Memory B cell (primary cell): ENCODE measurements at regions not wholly inside any gene's neighbourhood (a gene's known extent, or its start where the extent isn't known, plus 50 kb on each side); places are given as distances from the start of the nearest gene placed in this dataset.

Experiments used
- ATAC-seq: fragments of 150-1000 bp; cut with Tn5 transposase; 2 replicates; pipeline ENCODE4 v1.10.0; 2021; ENCODE audit warnings: low read depth, mild to moderate bottlenecking, moderate library complexity
- DNase-seq, 2 donors: peaks; one replicate each; pipeline ENCODE4 v3.0.0; 2022; ENCODE audit warnings: low spot score in 2 of 2
- H3K27ac Mint-ChIP-seq: one replicate; pipeline ENCODE4 v1.8.0; 2022; ENCODE audit warnings: mild to moderate bottlenecking, moderate library complexity, mixed read lengths
- H3K27me3 Mint-ChIP-seq: one replicate; pipeline ENCODE4 v1.8.0; 2022; ENCODE audit warnings: mixed read lengths
- H3K36me3 Mint-ChIP-seq: one replicate; pipeline ENCODE4 v1.8.0; 2022; ENCODE audit warnings: mild to moderate bottlenecking, mixed read lengths
- H3K4me1 Mint-ChIP-seq: one replicate; pipeline ENCODE4 v1.8.0; 2022; ENCODE audit warnings: mixed read lengths
- H3K4me3 Mint-ChIP-seq: one replicate; pipeline ENCODE4 v1.8.0; 2022; ENCODE audit warnings: mild to moderate bottlenecking, moderate library complexity, mixed read lengths
- H3K9me3 Mint-ChIP-seq: one replicate; pipeline ENCODE4 v1.8.0; 2022; ENCODE audit warnings: mixed read lengths

GRCh38 chr5:68618501-68618900, 402.9 kb downstream of the PIK3R1 start:
- ATAC-seq (no peak), DNase-seq (no peak)
- Mint-ChIP-seq H3K36me3 (no peaks in the 10 kb centered on the region), H3K9me3 (peaks cover 11% of the 10 kb centered on the region), H3K4me1 (no peaks in the 10 kb centered on the region), H3K4me3 (no peak overlapping the region), H3K27ac (no peak overlapping the region), H3K27me3 (peaks cover 4% of the 10 kb centered on the region)

GRCh38 chr5:68627001-68627400, 411.4 kb downstream of the PIK3R1 start:
- DNase-seq (no peak), ATAC-seq (no peak)
- Mint-ChIP-seq H3K27me3 (peaks cover 2% of the 10 kb centered on the region), H3K9me3 (peaks cover 3% of the 10 kb centered on the region), H3K4me1 (peaks cover 2% of the 10 kb centered on the region), H3K27ac (no peak overlapping the region), H3K36me3 (no peaks in the 10 kb centered on the region), H3K4me3 (no peak overlapping the region)

DNA sequence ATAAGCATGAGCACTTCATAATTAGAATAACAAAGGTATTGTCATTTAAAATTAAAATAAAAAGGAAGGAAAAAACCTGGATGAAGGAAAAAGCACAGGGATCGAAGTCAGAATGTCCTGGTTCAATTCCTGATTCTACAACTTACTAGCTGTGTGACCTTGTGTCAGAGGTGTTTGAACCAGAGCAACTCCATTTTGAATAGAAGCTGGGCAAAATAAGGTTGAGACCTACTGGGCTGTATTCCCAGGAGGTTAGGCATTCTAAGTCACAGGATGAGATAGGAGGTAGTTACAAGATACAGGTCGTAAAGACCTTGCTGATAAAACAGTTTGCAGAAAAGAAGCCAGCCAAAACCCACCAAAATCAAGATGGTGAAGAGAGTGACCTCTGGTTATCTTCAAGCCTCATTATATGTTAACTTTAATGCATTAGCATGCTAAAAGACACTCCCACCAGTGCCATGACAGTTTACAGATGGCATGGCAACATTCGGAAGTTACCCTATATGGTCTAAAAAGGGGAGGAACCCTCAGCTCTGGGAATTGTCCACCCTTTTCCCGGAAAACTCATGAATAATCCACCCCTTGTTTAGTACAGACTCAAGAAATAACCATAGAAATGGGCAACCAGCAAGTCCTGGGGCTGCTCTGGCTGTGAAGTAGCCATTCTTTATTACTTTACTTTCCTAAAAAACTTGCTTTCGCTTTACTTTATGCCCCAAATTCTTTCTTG, 412.7 kb downstream of the PIK3R1 start:
- Mint-ChIP-seq H3K9me3 (peaks cover 3% of the 10 kb centered on the region), H3K4me3 (no peak overlapping the region), H3K27ac (no peak overlapping the region), H3K4me1 (peaks cover 2% of the 10 kb centered on the region), H3K27me3 (peaks cover 2% of the 10 kb centered on the region), H3K36me3 (no peaks in the 10 kb centered on the region)
- DNase-seq, result no peak
- no peak for ATAC-seq

DNA sequence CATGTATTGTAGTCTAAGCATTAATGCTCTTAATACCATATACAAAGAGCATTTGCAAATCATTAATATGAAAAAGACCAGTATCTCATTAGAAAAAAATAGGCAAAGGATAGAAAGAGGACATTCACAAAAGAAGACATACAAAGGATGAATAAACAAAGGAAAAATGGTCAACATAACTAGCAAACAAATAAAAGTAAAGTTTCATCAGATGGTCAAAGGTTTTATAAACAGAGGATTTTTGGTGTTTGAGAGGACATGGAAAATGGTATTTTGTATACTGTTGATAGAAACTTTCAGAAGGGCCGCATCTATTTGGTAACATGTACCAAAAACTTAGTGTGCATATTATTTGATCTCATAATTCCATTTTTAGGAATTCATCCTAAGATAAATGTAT, 414.8 kb downstream of the PIK3R1 start:
- ATAC-seq, result no peak
- H3K27ac Mint-ChIP-seq, result no peak overlapping the region
- H3K4me1 Mint-ChIP-seq, result peaks cover 2% of the 10 kb centered on the region
- peaks cover 3% of the 10 kb centered on the region for H3K9me3 Mint-ChIP-seq
- no peak for DNase-seq
- no peaks in the 10 kb centered on the region for H3K36me3 Mint-ChIP-seq
- no peak overlapping the region for H3K4me3 Mint-ChIP-seq
- peaks cover 2% of the 10 kb centered on the region for H3K27me3 Mint-ChIP-seq

DNA sequence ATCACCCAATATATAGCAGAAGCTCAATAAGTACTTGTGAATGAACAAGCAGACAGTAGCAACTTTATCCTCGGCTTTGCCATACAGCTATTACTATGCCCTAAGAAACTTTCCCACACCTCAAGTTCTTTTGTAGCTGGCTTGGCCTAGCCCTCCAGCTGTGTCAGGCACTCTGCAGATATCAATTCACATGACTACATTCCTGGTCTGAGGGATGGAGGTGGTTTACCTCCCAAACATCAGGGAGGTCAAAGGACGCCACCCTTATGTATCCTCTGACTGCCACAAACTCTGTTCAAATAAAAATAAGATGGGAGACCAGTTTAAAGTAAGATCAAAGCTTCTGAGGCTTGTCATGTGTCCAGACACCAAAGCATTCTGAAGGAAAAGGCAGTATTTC, 416.3 kb downstream of the PIK3R1 start:
- Mint-ChIP-seq H3K4me3 (no peak overlapping the region), H3K4me1 (peaks cover 2% of the 10 kb centered on the region), H3K36me3 (no peaks in the 10 kb centered on the region), H3K27me3 (peaks cover 2% of the 10 kb centered on the region), H3K27ac (no peak overlapping the region), H3K9me3 (peaks cover 3% of the 10 kb centered on the region)
- ATAC-seq, result no peak
- DNase-seq, result no peak

DNA sequence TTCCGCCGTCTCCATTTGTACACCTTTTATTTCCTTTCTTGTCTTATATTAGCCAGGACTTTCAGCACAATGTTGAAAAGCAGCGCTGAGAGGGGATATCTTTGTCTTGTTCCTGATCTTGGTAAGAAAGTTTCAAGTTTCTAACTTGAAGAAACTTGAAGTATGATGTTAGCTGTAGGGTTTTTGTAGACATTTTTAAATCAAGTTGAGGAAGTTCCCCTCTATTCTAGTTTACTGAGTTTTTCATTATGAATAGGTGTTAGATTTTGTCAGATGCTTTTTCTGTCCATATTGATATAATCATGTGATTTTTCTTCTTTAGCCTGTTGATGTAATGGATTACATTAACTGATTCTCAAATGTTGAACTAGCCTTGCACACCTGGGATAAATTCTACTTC, 425.7 kb downstream of the PIK3R1 start:
- Mint-ChIP-seq H3K27ac (no peak overlapping the region), H3K27me3 (peaks cover 2% of the 10 kb centered on the region), H3K36me3 (no peaks in the 10 kb centered on the region), H3K9me3 (no peaks in the 10 kb centered on the region), H3K4me3 (no peak overlapping the region), H3K4me1 (peaks cover 8% of the 10 kb centered on the region)
- DNase-seq (no peak), ATAC-seq (no peak)

- no peaks in the 10 kb centered on the region for H3K36me3 Mint-ChIP-seq
- ATAC-seq, result no peak
- peaks cover 8% of the 10 kb centered on the region for H3K4me1 Mint-ChIP-seq
- DNase-seq, result no peak
- H3K9me3 Mint-ChIP-seq, result no peaks in the 10 kb centered on the region
- H3K4me3 Mint-ChIP-seq, result no peak overlapping the region
- H3K27ac Mint-ChIP-seq, result no peak overlapping the region
- H3K27me3 Mint-ChIP-seq, result peaks cover 2% of the 10 kb centered on the region
Measured at GRCh38 chr5:68643064-68643463, 427.5 kb downstream of the PIK3R1 start.

DNA sequence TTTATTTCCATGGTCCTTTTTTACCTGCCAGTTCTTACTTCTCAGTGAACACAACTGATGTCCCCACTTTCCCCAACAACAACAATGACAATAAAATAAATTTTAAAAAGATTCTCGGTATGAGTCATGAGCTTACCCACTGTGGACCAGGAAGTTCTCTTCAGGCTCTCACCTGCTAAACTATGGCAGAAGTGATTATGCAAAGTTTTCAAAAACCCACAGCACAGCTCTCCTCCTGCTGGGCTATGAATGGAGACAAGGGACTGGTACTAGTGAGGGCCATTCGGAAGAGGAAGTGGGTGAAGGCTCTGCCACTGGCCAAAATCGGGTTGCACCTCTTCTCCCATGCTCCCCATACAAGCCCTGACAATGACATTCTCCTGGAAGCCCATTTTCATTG, 429.4 kb downstream of the PIK3R1 start:
- H3K27me3 Mint-ChIP-seq, result peaks cover 2% of the 10 kb centered on the region
- no peaks in the 10 kb centered on the region for H3K9me3 Mint-ChIP-seq
- DNase-seq (no peak), ATAC-seq (peak; percentile 97)
- H3K36me3 Mint-ChIP-seq, result no peaks in the 10 kb centered on the region
- no peak overlapping the region for H3K27ac Mint-ChIP-seq
- H3K4me3 Mint-ChIP-seq, result no peak overlapping the region
- H3K4me1 Mint-ChIP-seq, result peaks cover 8% of the 10 kb centered on the region

DNA sequence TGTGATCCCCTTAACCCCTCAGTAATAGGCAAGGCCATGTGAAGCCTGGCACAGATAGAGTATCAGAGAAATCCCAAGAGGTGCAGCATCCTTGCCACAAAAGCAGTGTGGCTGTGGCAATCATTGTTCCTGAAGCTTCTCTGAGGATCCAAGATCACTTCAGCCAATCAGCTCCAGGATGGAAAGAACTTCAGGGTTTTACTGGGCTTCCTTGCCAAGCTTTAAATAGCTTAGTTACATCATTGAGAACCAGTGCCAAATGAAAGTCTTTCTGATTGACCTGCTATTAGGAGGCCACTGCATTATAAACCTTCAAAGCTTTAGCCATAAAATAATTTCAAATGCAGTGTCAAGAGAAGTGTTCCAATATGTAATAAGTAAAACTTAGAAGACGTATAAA, 430.6 kb downstream of the PIK3R1 start:
- ATAC-seq (no peak), DNase-seq (no peak)
- no peak overlapping the region for H3K4me3 Mint-ChIP-seq
- no peak overlapping the region for H3K27ac Mint-ChIP-seq
- peaks cover 2% of the 10 kb centered on the region for H3K27me3 Mint-ChIP-seq
- no peaks in the 10 kb centered on the region for H3K36me3 Mint-ChIP-seq
- peaks cover 8% of the 10 kb centered on the region for H3K4me1 Mint-ChIP-seq
- H3K9me3 Mint-ChIP-seq, result no peaks in the 10 kb centered on the region

DNA sequence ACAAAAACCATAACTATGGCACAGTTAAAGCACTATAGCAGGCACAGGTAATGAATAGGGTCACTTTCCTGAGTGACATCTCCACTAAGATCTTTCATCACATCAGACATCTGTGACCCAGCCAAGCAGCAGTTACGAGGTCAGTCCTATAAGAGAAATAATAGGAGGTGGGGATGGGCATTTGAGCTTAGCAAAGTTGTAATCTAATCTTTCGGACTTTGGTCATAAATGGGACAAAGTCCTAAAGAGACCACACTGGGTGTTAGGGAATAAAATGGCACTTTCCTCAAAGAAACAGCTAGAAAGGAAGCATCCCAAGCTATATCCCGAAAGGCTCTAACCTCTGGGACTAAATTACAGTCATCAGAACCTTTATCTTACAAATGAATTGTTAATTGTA, 432.2 kb downstream of the PIK3R1 start:
- peaks cover 1% of the 10 kb centered on the region for H3K27me3 Mint-ChIP-seq
- ATAC-seq (no peak), DNase-seq (no peak)
- no peak overlapping the region for H3K27ac Mint-ChIP-seq
- no peaks in the 10 kb centered on the region for H3K9me3 Mint-ChIP-seq
- no peaks in the 10 kb centered on the region for H3K36me3 Mint-ChIP-seq
- peaks cover 8% of the 10 kb centered on the region for H3K4me1 Mint-ChIP-seq
- H3K4me3 Mint-ChIP-seq, result no peak overlapping the region

- no peak for ATAC-seq
- Mint-ChIP-seq H3K27ac (no peak overlapping the region), H3K36me3 (no peaks in the 10 kb centered on the region), H3K9me3 (no peaks in the 10 kb centered on the region), H3K4me1 (peaks cover 8% of the 10 kb centered on the region), H3K4me3 (no peak overlapping the region), H3K27me3 (no peaks in the 10 kb centered on the region)
- DNase-seq, result no peak
Measured at GRCh38 chr5:68648944-68649857, 433.6 kb downstream of the PIK3R1 start.

DNA sequence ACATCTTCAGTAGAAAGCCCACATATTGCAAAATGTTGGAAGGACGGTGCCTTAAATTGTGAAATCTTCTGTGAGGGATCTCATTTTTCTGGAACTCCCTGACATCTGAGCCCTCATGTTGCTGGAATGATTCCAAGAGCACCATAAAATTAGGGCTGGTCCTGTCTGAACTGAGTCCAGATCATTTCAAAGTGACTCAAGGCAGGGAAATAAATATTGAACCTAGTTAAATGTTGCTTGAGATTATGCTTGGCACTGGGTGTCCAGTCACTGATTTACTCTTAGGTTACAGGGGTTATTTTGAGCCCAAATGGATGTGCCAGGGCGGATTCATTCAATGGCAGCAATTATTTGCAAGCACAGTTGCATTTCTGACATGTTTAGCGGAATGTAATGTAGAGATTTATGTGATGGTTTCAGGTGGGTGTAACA, 437.0 kb downstream of the PIK3R1 start:
- DNase-seq, result no peak
- ATAC-seq, result no peak
- Mint-ChIP-seq H3K27ac (no peak overlapping the region), H3K36me3 (no peaks in the 10 kb centered on the region), H3K4me3 (no peak overlapping the region), H3K9me3 (no peaks in the 10 kb centered on the region), H3K27me3 (no peaks in the 10 kb centered on the region), H3K4me1 (peaks cover 2% of the 10 kb centered on the region)

DNA sequence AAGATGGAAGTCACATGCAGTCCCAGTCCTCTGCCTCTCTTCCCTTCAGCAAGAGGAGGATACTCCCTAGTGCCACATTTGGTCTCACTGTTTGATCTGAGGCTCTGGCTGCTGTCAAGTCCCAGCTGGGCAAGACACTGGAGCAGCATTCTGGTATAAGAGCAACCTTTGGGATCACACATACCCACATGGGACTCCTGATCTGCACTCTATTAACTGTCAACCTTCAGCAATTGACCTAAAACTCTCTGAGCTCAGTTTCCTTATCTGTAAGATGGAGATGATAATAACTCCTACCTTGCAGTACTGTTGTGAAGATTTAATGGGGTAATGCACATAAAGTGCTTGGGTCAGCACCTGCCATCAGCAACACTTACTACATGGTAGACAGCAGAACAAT, 437.9 kb downstream of the PIK3R1 start:
- H3K4me1 Mint-ChIP-seq, result peaks cover 2% of the 10 kb centered on the region
- no peaks in the 10 kb centered on the region for H3K9me3 Mint-ChIP-seq
- H3K27ac Mint-ChIP-seq, result no peak overlapping the region
- no peak for ATAC-seq
- no peaks in the 10 kb centered on the region for H3K36me3 Mint-ChIP-seq
- no peak for DNase-seq
- no peaks in the 10 kb centered on the region for H3K27me3 Mint-ChIP-seq
- H3K4me3 Mint-ChIP-seq, result no peak overlapping the region

DNA sequence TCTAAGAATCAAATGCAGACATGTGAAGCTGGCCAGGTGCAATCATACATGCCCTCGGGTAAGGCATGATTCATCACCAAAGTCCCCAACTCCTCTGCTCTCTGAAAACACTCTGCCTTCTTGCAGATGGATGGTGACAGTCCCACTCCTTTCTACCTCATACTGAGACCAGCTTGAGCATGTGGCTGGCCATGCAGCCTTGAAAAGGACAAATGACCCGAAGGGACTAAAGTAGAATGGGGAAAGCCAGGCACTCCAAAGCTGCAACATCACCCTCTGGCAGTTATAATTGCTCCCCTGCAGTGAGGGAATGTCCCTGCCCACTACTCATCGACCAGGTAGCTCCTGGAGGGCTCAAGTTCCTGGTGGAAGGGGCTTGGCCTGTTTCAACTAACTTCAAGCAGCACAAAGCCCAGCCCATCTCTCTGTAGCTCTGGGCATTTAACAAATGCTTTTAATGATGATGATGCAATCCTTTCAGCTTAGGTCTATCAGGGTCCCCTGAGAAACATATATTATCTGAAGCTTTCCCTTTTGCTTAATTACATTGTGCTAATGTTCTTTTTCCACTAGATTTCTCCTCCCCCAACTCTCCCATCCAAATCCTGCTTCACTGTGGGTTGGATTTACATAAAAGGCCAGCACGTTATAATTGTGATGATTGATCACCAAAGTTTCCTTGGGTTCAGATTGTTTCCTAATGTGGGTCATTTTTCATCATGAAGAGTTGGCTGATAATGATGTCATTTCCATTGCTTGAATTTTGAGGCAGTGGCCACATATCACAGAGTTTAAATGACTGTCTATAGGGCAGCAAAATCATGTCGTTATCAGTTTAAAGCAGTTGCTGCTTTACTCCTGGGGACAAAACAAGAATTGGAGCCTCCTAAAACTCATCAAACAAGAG, 436.5 kb upstream of the SLC30A5 start:
- no peak for DNase-seq
- Mint-ChIP-seq H3K9me3 (no peaks in the 10 kb centered on the region), H3K4me3 (no peak overlapping the region), H3K4me1 (peaks cover 2% of the 10 kb centered on the region), H3K27ac (no peak overlapping the region), H3K27me3 (no peaks in the 10 kb centered on the region), H3K36me3 (no peaks in the 10 kb centered on the region)
- no peak for ATAC-seq
